ENCODE measurements at regions not wholly inside any gene's neighbourhood (a gene's known extent, or its start where the extent isn't known, plus 50 kb on each side); places are given as distances from the start of the nearest gene placed in this dataset.

GRCh38 chr18:1252936-1253335 lies 348.3 kb downstream of the ADCYAP1 start:
- Histone ChIP-seq H3K36me3 (ENCODE audit: control insufficient read depth in 2 of 3, insufficient read depth in 3 of 3, low read length in 3 of 3) (no peaks in the 10 kb centered on the region), H3K27me3 (ENCODE audit: control insufficient read depth, insufficient read depth, low read length) (no peaks in the 10 kb centered on the region), H3K9ac (ENCODE audit: low read length in 3 of 3) (no peak overlapping the region), H3K4me1 (ENCODE audit: control insufficient read depth in 2 of 3, insufficient read depth in 2 of 3, low read depth in 1 of 3, low read length in 3 of 3) (no peaks in the 10 kb centered on the region), H3K27ac (ENCODE audit: low read depth in 2 of 2, low read length in 2 of 2) (no peak overlapping the region), H3K9me3 (ENCODE audit: control insufficient read depth in 2 of 3, insufficient read depth in 1 of 3, low read length in 3 of 3) (no peaks in the 10 kb centered on the region), H3K4me3 (ENCODE audit: low read length in 3 of 3) (no peak overlapping the region)
- FAIRE-seq, result no peak
- intact Hi-C loops (cut with DNase I), result no loop called here
- TF ChIP-seq CTCF (IDR thresholded peaks at IDR 0.05; ENCODE audit: borderline replicate concordance, extremely low read depth, insufficient read depth), result no peak
- no peak for DNase-seq

- H3K4me3 ChIP-seq (ENCODE audit: low read length in 3 of 3), result no peak overlapping the region
- intact Hi-C loops (cut with DNase I), result no loop called here
- FAIRE-seq, result no peak
- no peaks in the 10 kb centered on the region for H3K27me3 ChIP-seq (ENCODE audit: control insufficient read depth, insufficient read depth, low read length)
- TF ChIP-seq CTCF (IDR thresholded peaks at IDR 0.05; ENCODE audit: borderline replicate concordance, extremely low read depth, insufficient read depth), result no peak
- no peaks in the 10 kb centered on the region for H3K36me3 ChIP-seq (ENCODE audit: control insufficient read depth in 2 of 3, insufficient read depth in 3 of 3, low read length in 3 of 3)
- no peak overlapping the region for H3K9ac ChIP-seq (ENCODE audit: low read length in 3 of 3)
- no peaks in the 10 kb centered on the region for H3K9me3 ChIP-seq (ENCODE audit: control insufficient read depth in 2 of 3, insufficient read depth in 1 of 3, low read length in 3 of 3)
- no peak overlapping the region for H3K27ac ChIP-seq (ENCODE audit: low read depth in 2 of 2, low read length in 2 of 2)
- no peak for DNase-seq
- H3K4me1 ChIP-seq (ENCODE audit: control insufficient read depth in 2 of 3, insufficient read depth in 2 of 3, low read depth in 1 of 3, low read length in 3 of 3), result no peaks in the 10 kb centered on the region
Measured at GRCh38 chr18:1253827-1254226, 349.2 kb downstream of the ADCYAP1 start.

GRCh38 chr18:1261054-1261453 lies 356.4 kb downstream of the ADCYAP1 start:
- H3K9ac ChIP-seq (ENCODE audit: low read length in 3 of 3), result no peak overlapping the region
- no peaks in the 10 kb centered on the region for H3K27me3 ChIP-seq (ENCODE audit: control insufficient read depth, insufficient read depth, low read length)
- no peak for FAIRE-seq

More at GRCh38 chr18:1261054-1261453, 356.4 kb downstream of the ADCYAP1 start:
- intact Hi-C loops (cut with DNase I), result no loop called here
- TF ChIP-seq CTCF (IDR thresholded peaks at IDR 0.05; ENCODE audit: borderline replicate concordance, extremely low read depth, insufficient read depth), result no peak
- Histone ChIP-seq H3K4me1 (ENCODE audit: control insufficient read depth in 2 of 3, insufficient read depth in 2 of 3, low read depth in 1 of 3, low read length in 3 of 3) (no peaks in the 10 kb centered on the region), H3K9me3 (ENCODE audit: control insufficient read depth in 2 of 3, insufficient read depth in 1 of 3, low read length in 3 of 3) (peaks cover 0 to 13% (median 4%) of the 10 kb centered on the region in 3 donors), H3K27ac (ENCODE audit: low read depth in 2 of 2, low read length in 2 of 2) (no peak overlapping the region), H3K4me3 (ENCODE audit: low read length in 3 of 3) (no peak overlapping the region), H3K36me3 (ENCODE audit: control insufficient read depth in 2 of 3, insufficient read depth in 3 of 3, low read length in 3 of 3) (no peaks in the 10 kb centered on the region)
- DNase-seq, result no peak

All from kidney (tissue), 13 donors.